GM12873 (cell line): ENCODE measurements at regions not wholly inside any gene's neighbourhood (a gene's known extent, or its start where the extent isn't known, plus 50 kb on each side); places are given as distances from the start of the nearest gene placed in this dataset.

Source experiments
- CTCF ChIP-seq: IDR thresholded peaks from 2 replicates; pipeline ENCODE4 v1.5.1; 2012; ENCODE audit warnings: low read depth, mild to moderate bottlenecking, moderate library complexity, low read length, control low read depth; ENCODE audit not compliant: insufficient read depth; ENCODE audit errors: missing control alignments

GRCh38 chr1:29625084-29625420 is 388.7 kb downstream of the PTPRU start:
- TF ChIP-seq CTCF: no peak

- no peak for TF ChIP-seq CTCF
Measured at GRCh38 chr1:29624320-29625083, 388.2 kb downstream of the PTPRU start.

- no peak for TF ChIP-seq CTCF
Measured at GRCh38 chr1:29623501-29623900, 387.2 kb downstream of the PTPRU start.

GRCh38 chr1:29621826-29622435 is 385.6 kb downstream of the PTPRU start:
- no peak for TF ChIP-seq CTCF

GRCh38 chr1:29620631-29621030 is 384.3 kb downstream of the PTPRU start:
- no peak for TF ChIP-seq CTCF

- TF ChIP-seq CTCF: no peak
Measured at GRCh38 chr1:29607236-29607635, 370.9 kb downstream of the PTPRU start.

- TF ChIP-seq CTCF: no peak
Measured at GRCh38 chr1:29603622-29604021, 367.3 kb downstream of the PTPRU start.
